ENCODE measurements at regions not wholly inside any gene's neighbourhood (a gene's known extent, or its start where the extent isn't known, plus 50 kb on each side); places are given as distances from the start of the nearest gene placed in this dataset.

DNA sequence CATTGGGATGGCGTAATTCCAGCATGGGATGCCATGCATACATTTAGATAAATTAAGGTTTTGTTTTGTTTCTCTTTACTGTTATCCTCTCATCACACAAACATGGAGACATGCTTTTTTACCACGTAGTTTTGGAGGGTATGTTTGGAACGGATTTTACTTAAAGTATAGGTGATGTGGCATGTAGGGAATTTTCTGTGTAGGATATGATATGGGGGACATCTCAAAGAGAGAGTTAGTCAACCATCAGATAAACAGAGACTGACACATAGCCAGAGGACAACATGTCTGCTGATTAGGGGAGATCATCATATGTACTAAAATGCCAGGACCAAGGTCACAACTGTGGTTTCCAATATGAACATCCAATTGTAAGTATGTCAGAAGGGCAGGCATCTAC is 503.9 kb downstream of the HAPSTR1 start:
- POLR2A ChIA-PET: interaction anchor here (0.7 kb wide), 1 partner anchor 91 kb away, joined by 3 read pairs; no protein-coding TSS in a partner anchor
- TF ChIP-seq, protein P1, sequence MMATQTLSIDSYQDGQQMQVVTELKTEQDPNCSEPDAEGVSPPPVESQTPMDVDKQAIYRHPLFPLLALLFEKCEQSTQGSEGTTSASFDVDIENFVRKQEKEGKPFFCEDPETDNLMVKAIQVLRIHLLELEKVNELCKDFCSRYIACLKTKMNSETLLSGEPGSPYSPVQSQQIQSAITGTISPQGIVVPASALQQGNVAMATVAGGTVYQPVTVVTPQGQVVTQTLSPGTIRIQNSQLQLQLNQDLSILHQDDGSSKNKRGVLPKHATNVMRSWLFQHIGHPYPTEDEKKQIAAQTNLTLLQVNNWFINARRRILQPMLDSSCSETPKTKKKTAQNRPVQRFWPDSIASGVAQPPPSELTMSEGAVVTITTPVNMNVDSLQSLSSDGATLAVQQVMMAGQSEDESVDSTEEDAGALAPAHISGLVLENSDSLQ (IDR thresholded peaks at IDR 0.05): peak; percentile 67
- TF ChIP-seq ZNF830 (CRISPR knock-in tag; IDR thresholded peaks at IDR 0.05): no peak
- TF ChIP-seq ARID1B (IDR thresholded peaks at IDR 0.05): 0 out of 2 replicates have a peak, but pooled peaks have one; percentile 22
- TF ChIP-seq CBFA2T3 (IDR thresholded peaks at IDR 0.05): peak; percentile 20; the same call in 1 of the 2 replicates
- TF ChIP-seq RBM17 (IDR thresholded peaks at IDR 0.05; ENCODE audit: borderline replicate concordance, low read depth, low read length): no peak
- peak; percentile 58 for TF ChIP-seq FOSL1 (tag; conservative IDR thresholded peaks at IDR 0.05)
- no peak for TF ChIP-seq JUNB (CRISPR knock-in tag; conservative IDR thresholded peaks at IDR 0.05)
- TF ChIP-seq TEAD4 (IDR thresholded peaks at IDR 0.05; ENCODE audit: low read length): 0 out of 2 replicates have a peak, but pooled peaks have one; percentile 12
- TF ChIP-seq TEAD4 (CRISPR knock-in tag; IDR thresholded peaks at IDR 0.05; ENCODE audit: borderline replicate concordance): no peak
- no peak for TF ChIP-seq NR2C2 (CRISPR knock-in tag; IDR thresholded peaks at IDR 0.05)
- peak; percentile 11; the same call in 1 of the 2 replicates for TF ChIP-seq NR2C2 (tag; IDR thresholded peaks at IDR 0.05)
- TF ChIP-seq, protein P2, sequence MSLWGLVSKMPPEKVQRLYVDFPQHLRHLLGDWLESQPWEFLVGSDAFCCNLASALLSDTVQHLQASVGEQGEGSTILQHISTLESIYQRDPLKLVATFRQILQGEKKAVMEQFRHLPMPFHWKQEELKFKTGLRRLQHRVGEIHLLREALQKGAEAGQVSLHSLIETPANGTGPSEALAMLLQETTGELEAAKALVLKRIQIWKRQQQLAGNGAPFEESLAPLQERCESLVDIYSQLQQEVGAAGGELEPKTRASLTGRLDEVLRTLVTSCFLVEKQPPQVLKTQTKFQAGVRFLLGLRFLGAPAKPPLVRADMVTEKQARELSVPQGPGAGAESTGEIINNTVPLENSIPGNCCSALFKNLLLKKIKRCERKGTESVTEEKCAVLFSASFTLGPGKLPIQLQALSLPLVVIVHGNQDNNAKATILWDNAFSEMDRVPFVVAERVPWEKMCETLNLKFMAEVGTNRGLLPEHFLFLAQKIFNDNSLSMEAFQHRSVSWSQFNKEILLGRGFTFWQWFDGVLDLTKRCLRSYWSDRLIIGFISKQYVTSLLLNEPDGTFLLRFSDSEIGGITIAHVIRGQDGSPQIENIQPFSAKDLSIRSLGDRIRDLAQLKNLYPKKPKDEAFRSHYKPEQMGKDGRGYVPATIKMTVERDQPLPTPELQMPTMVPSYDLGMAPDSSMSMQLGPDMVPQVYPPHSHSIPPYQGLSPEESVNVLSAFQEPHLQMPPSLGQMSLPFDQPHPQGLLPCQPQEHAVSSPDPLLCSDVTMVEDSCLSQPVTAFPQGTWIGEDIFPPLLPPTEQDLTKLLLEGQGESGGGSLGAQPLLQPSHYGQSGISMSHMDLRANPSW (CRISPR knock-in tag; IDR thresholded peaks at IDR 0.05): no peak
- no peak for TF ChIP-seq BRCA1 (IDR thresholded peaks at IDR 0.05)
- no peak for TF ChIP-seq BRCA1 (CRISPR knock-in tag; IDR thresholded peaks at IDR 0.05)
- Histone ChIP-seq H3K4me3 (no peak overlapping the region), H3K9ac (ENCODE audit: insufficient read depth in 1 of 2, low read depth in 2 of 2, low read length in 2 of 2) (no peak overlapping the region), H3K9me1 (ENCODE audit: control insufficient read depth, insufficient read depth, low read length) (no peaks in the 10 kb centered on the region), H4K20me1 (replicated peaks; ENCODE audit: control insufficient read depth, insufficient read depth, low read length) (no peaks in the 10 kb centered on the region), H3K36me3 (ENCODE audit: control insufficient read depth, insufficient read depth, low read length) (no peaks in the 10 kb centered on the region), H3K27ac (ENCODE audit: extremely low read depth, low read depth, low read length) (no peak overlapping the region), H3K79me2 (ENCODE audit: control insufficient read depth, insufficient read depth, low read length) (no peaks in the 10 kb centered on the region), H3K27me3 (ENCODE audit: control insufficient read depth in 2 of 2, insufficient read depth in 2 of 2, low read length in 2 of 2) (no peaks in the 10 kb centered on the region), H3K4me2 (ENCODE audit: insufficient read depth, low read length) (no peak overlapping the region; the same call in 1 of the 2 replicates), H3K9me3 (replicated peaks; ENCODE audit: control insufficient read depth, insufficient read depth, low read depth, low read length) (no peaks in the 10 kb centered on the region), H2AFZ (ENCODE audit: low read depth, low read length) (0 out of 2 replicates have a peak overlapping the region, but pooled peaks have one; percentile 13), H3K4me1 (replicated peaks in 1 of 2; ENCODE audit: control insufficient read depth in 2 of 2, insufficient read depth in 2 of 2, low read length in 2 of 2) (peaks cover 4 to 54% of the 10 kb centered on the region in 2 experiments; a peak in 4 of 5 replicates)
- CTCF ChIA-PET (ENCODE audit: low intra/inter-chr PET ratio): no interaction called here
- no TSS peak for BruUV-seq (replicated peaks)
- DNase-seq (ENCODE audit: extremely low read depth in 1 of 4, low spot score in 3 of 4) (no peak), FAIRE-seq (no peak), ATAC-seq (no peak)
- in situ Hi-C loops (cut with MboI): no loop called here
- WGBS (ENCODE audit: insufficient coverage, low coverage, missing lambda C conversion rate): 33% methylated on average over 3 of the region's 3 CpGs
- intact Hi-C loops (cut with micrococcal nuclease): no loop called here
